GM12878 (cell line): ENCODE measurements at regions not wholly inside any gene's neighbourhood (a gene's known extent, or its start where the extent isn't known, plus 50 kb on each side); places are given as distances from the start of the nearest gene placed in this dataset.

ENCODE experiments used
- NFIC ChIP-seq: IDR thresholded peaks from 2 replicates; pipeline ENCODE4 v1.6.1; 2012; ENCODE audit warnings: low read depth, mild to moderate bottlenecking, inconsistent platforms, low read length, moderate library complexity
- POLR2A ChIP-seq: IDR thresholded peaks from 2 replicates; pipeline ENCODE4 v1.6.1; 2011; ENCODE audit warnings: low read depth, mild to moderate bottlenecking, low read length
- TF ChIP-seq, protein P1 (sequence below), 3 experiments: IDR thresholded peaks in 2 of 3; conservative IDR thresholded peaks in 1 of 3; 2 replicates each; pipeline ENCODE4 v1.5.1; 2011; ENCODE audit warnings: low read depth in 3 of 3, low read length in 3 of 3, mild to moderate bottlenecking in 3 of 3, control low read depth in 2 of 3, moderate library complexity in 2 of 3, inconsistent platforms in 1 of 3, mixed read lengths in 1 of 3; ENCODE audit not compliant: control insufficient read depth in 2 of 3, insufficient read depth in 1 of 3; ENCODE audit errors: extremely low read depth in 1 of 3

DNA sequence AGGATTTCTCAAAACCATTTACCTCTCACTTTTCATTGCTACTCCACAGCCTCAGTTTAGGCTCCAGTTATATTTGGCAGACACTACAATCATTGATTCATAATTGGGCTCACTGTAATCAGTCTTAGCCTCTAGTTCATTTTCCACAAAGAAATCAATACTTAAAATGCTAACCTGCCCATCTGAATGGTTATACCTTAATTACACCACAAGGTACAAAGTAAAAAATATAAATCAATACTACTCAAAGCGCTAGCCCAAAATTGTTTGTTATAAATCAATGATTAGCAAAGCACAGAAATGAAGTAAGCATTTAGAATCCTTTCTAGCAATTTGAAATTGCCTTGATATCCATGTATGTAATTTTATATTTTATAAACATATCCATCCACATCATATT lies 222.6 kb upstream of the NDST3 start:
- TF ChIP-seq POLR2A (no peak), NFIC (no peak)
- TF ChIP-seq, protein P1, sequence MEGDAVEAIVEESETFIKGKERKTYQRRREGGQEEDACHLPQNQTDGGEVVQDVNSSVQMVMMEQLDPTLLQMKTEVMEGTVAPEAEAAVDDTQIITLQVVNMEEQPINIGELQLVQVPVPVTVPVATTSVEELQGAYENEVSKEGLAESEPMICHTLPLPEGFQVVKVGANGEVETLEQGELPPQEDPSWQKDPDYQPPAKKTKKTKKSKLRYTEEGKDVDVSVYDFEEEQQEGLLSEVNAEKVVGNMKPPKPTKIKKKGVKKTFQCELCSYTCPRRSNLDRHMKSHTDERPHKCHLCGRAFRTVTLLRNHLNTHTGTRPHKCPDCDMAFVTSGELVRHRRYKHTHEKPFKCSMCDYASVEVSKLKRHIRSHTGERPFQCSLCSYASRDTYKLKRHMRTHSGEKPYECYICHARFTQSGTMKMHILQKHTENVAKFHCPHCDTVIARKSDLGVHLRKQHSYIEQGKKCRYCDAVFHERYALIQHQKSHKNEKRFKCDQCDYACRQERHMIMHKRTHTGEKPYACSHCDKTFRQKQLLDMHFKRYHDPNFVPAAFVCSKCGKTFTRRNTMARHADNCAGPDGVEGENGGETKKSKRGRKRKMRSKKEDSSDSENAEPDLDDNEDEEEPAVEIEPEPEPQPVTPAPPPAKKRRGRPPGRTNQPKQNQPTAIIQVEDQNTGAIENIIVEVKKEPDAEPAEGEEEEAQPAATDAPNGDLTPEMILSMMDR (IDR thresholded peaks at IDR 0.05 in 2 of 3, conservative IDR thresholded peaks at IDR 0.05 in 1 of 3; ENCODE audit: control insufficient read depth in 2 of 3, extremely low read depth in 1 of 3, insufficient read depth in 1 of 3, low read depth in 3 of 3, low read length in 3 of 3), result no peak
